B cell (primary cell): ENCODE measurements at regions not wholly inside any gene's neighbourhood (a gene's known extent, or its start where the extent isn't known, plus 50 kb on each side); places are given as distances from the start of the nearest gene placed in this dataset.

Experiments
- ATAC-seq: fragments of 200-7000 bp; cut with Tn5 transposase; one replicate; pipeline ENCODE4 v1.10.0; 2021; ENCODE audit warnings: low read depth, mild to moderate bottlenecking, moderate number of reproducible peaks, moderate library complexity
- CTCF ChIA-PET: fragments of 350-600 bp; sonication (Branson Sonifier 250); formaldehyde crosslinking; loops from one replicate; lab custom pipeline; 2021; ENCODE audit warnings: antibody characterized with exemption, inconsistent platforms; lab: Charles Lee
- POLR2A ChIA-PET: fragments of 350-600 bp; sonication (Branson Sonifier 250); formaldehyde crosslinking; loops from one replicate; lab custom pipeline; 2021; ENCODE audit warnings: antibody characterized with exemption; lab: Charles Lee
- DNase-seq: peaks from one replicate; pipeline ENCODE4 v3.0.0; 2013
- H2AFZ ChIP-seq: 2 replicates; pipeline ENCODE4 v1.6.1; 2012; ENCODE audit warnings: mild to moderate bottlenecking, low read depth, low read length; ENCODE audit not compliant: insufficient read depth, poor library complexity, severe bottlenecking
- H3K27ac ChIP-seq, 2 donors: 1 replicate in 1 of 2; 2 replicates in 1 of 2; pipeline ENCODE4 v1.5.1; 2012 to 2013; ENCODE audit warnings: low read length in 2 of 2, mild to moderate bottlenecking in 2 of 2, moderate library complexity in 1 of 2
- H3K27me3 ChIP-seq, 4 experiments: fragments of 200-600 bp in 1 of 4; sonication (generic) in 1 of 4; replicated peaks in 1 of 4; 1 replicate in 2 of 4; 2 replicates in 2 of 4; pipeline versions ENCODE4 v1.6.1 to v1.7.0; 2013 to 2016; ENCODE audit warnings: low read length in 3 of 4, mild to moderate bottlenecking in 2 of 4, mixed read lengths in 1 of 4, moderate library complexity in 1 of 4; ENCODE audit not compliant: insufficient read depth in 4 of 4, control insufficient read depth in 3 of 4; ENCODE audit errors: control extremely low read depth in 1 of 4
- H3K36me3 ChIP-seq, 2 experiments: replicated peaks in 1 of 2; 1 replicate in 1 of 2; 2 replicates in 1 of 2; pipeline versions ENCODE4 v1.6.1 to v1.7.1; 2013; ENCODE audit warnings: low read length in 1 of 2; ENCODE audit not compliant: insufficient read depth in 2 of 2, control insufficient read depth in 1 of 2; ENCODE audit errors: control extremely low read depth in 1 of 2, extremely low read depth in 1 of 2
- H3K4me1 ChIP-seq, 2 donors: fragments of 200-600 bp in 1 of 2; sonication (generic) in 1 of 2; 1 replicate in 1 of 2; 2 replicates in 1 of 2; pipeline versions ENCODE4 v1.5.1 to v1.6.1; 2013 to 2017; ENCODE audit warnings: low read length in 2 of 2; ENCODE audit not compliant: control insufficient read depth in 2 of 2, insufficient read depth in 2 of 2
- H3K4me2 ChIP-seq: replicated peaks from 2 replicates; pipeline ENCODE3; 2012; ENCODE audit warnings: mild to moderate bottlenecking, low read depth, low read length; ENCODE audit not compliant: poor library complexity, severe bottlenecking
- H3K4me3 ChIP-seq, 5 experiments: fragments of 200-600 bp in 1 of 5; sonication (generic) in 1 of 5; 1 replicate in 3 of 5; 2 replicates in 2 of 5; pipeline versions ENCODE4 v1.5.1 to v1.7.0; 2011 to 2016; ENCODE audit warnings: low read length in 4 of 5, mild to moderate bottlenecking in 4 of 5, low read depth in 2 of 5, control low read depth in 1 of 5, moderate library complexity in 1 of 5; ENCODE audit not compliant: insufficient read depth in 1 of 5; ENCODE audit errors: control extremely low read depth in 1 of 5, extremely low read depth in 1 of 5
- H3K79me2 ChIP-seq: fragments of 200-600 bp; sonication (generic); one replicate; pipeline ENCODE4 v1.6.0; 2016; ENCODE audit warnings: low read length; ENCODE audit not compliant: control insufficient read depth, insufficient read depth
- H3K9ac ChIP-seq: fragments of 200-600 bp; sonication (generic); 2 replicates; pipeline ENCODE4 v1.6.1; 2017; ENCODE audit warnings: mild to moderate bottlenecking, low read length, moderate library complexity
- H3K9me3 ChIP-seq, 3 donors: one replicate each; pipeline versions ENCODE4 v1.6.1 to v1.7.1; 2013; ENCODE audit warnings: low read length in 2 of 3; ENCODE audit not compliant: control insufficient read depth in 2 of 3, insufficient read depth in 1 of 3; ENCODE audit errors: control extremely low read depth in 1 of 3
- H4K20me1 ChIP-seq: 2 replicates; pipeline ENCODE4 v1.6.0; 2012; ENCODE audit warnings: mild to moderate bottlenecking, low read length; ENCODE audit not compliant: insufficient read depth, control insufficient read depth, poor library complexity, severe bottlenecking
- H3K27ac Mint-ChIP-seq: one replicate; pipeline ENCODE4 v1.8.0; 2021; ENCODE audit warnings: mixed read lengths
- H3K27me3 Mint-ChIP-seq: one replicate; pipeline ENCODE4 v1.8.0; 2021; ENCODE audit warnings: mixed read lengths
- H3K4me1 Mint-ChIP-seq: one replicate; pipeline ENCODE4 v1.8.0; 2021; ENCODE audit warnings: mixed read lengths
- H3K4me3 Mint-ChIP-seq: one replicate; pipeline ENCODE4 v1.8.0; 2021; ENCODE audit warnings: mixed read lengths
- H3K9me3 Mint-ChIP-seq: one replicate; pipeline ENCODE4 v1.8.0; 2022; ENCODE audit warnings: mixed read lengths; ENCODE audit not compliant: insufficient read depth
- CTCF ChIP-seq: fragments of 200-600 bp; IDR thresholded peaks from one replicate; pipeline ENCODE4 v1.8.0; 2022; ENCODE audit warnings: antibody characterized with exemption, mild to moderate bottlenecking
- EZH2 ChIP-seq: IDR thresholded peaks from 2 replicates; pipeline ENCODE4 v1.6.1; 2012; ENCODE audit warnings: borderline replicate concordance, low read depth, mild to moderate bottlenecking, moderate library complexity, low read length; ENCODE audit not compliant: insufficient read depth, poor library complexity, severe bottlenecking
- WGBS: methylation state at CpG from one replicate; pipeline ENCODE4 v1.1.5; 2013; ENCODE audit warnings: missing lambda C conversion rate; ENCODE audit not compliant: insufficient coverage; 5-methylcytosine and 5-hydroxymethylcytosine counted together
- intact Hi-C: fragments of 100-400 bp; cut with micrococcal nuclease; formaldehyde crosslinking; loops from one replicate; pipeline ENCODE4 v1.10.0; 2022

- ATAC-seq: no peak
- Histone ChIP-seq H3K27me3 (no peaks in the 10 kb centered on the region), H3K4me1 (no peaks in the 10 kb centered on the region), H3K27ac (no peak overlapping the region), H3K4me2 (no peak overlapping the region), H2AFZ (no peak overlapping the region), H3K9ac (no peak overlapping the region), H3K4me3 (no peak overlapping the region), H4K20me1 (no peaks in the 10 kb centered on the region), H3K79me2 (no peaks in the 10 kb centered on the region), H3K9me3 (peaks cover 0 to 2% (median 0%) of the 10 kb centered on the region in 3 donors), H3K36me3 (no peaks in the 10 kb centered on the region)
- no CpG with 5 or more reads among the region's 2 CpGs for WGBS
- DNase-seq: no peak
- TF ChIP-seq EZH2: no peak
- TF ChIP-seq CTCF: no peak
- no peak overlapping the region for H3K4me3 Mint-ChIP-seq
- ChIA-PET CTCF (no interaction called here), POLR2A (no interaction called here)
- intact Hi-C loops: no loop called here
- no peak overlapping the region for H3K27ac Mint-ChIP-seq
- H3K9me3 Mint-ChIP-seq: no peaks in the 10 kb centered on the region
- no peaks in the 10 kb centered on the region for H3K27me3 Mint-ChIP-seq
- no peaks in the 10 kb centered on the region for H3K4me1 Mint-ChIP-seq
Observed at GRCh38 chr4:45502471-45502870, 621.4 kb downstream of the GABRG1 start.

GRCh38 chr4:45484740-45485139 lies 639.1 kb downstream of the GABRG1 start:
- WGBS: no CpG with 5 or more reads among the region's 1 CpG

More at GRCh38 chr4:45484740-45485139, 639.1 kb downstream of the GABRG1 start:
- TF ChIP-seq EZH2 (no peak), CTCF (no peak)
- no peaks in the 10 kb centered on the region for H3K79me2 ChIP-seq
- no peaks in the 10 kb centered on the region for H3K27me3 ChIP-seq
- CTCF ChIA-PET: no interaction called here
- Mint-ChIP-seq H3K9me3 (no peaks in the 10 kb centered on the region), H3K27me3 (no peaks in the 10 kb centered on the region), H3K4me3 (no peak overlapping the region), H3K4me1 (no peaks in the 10 kb centered on the region), H3K27ac (no peak overlapping the region)
- no peak overlapping the region for H3K4me2 ChIP-seq
- intact Hi-C loops: no loop called here
- no peaks in the 10 kb centered on the region for H4K20me1 ChIP-seq
- no peak overlapping the region for H3K27ac ChIP-seq
- no peak overlapping the region for H3K4me3 ChIP-seq
- POLR2A ChIA-PET: no interaction called here
- H2AFZ ChIP-seq: no peak overlapping the region
- H3K9me3 ChIP-seq: no peaks in the 10 kb centered on the region
- H3K9ac ChIP-seq: no peak overlapping the region
- DNase-seq (no peak), ATAC-seq (no peak)
- H3K4me1 ChIP-seq: no peaks in the 10 kb centered on the region
- H3K36me3 ChIP-seq: no peaks in the 10 kb centered on the region
